PC-9 (cell line): ENCODE measurements at regions not wholly inside any gene's neighbourhood (a gene's known extent, or its start where the extent isn't known, plus 50 kb on each side); places are given as distances from the start of the nearest gene placed in this dataset.

ENCODE experiments used
- BruUV-seq: library from RNA; stranded (reverse); fragments of 400-500 nt; replicated peaks from 2 replicates; lab custom pipeline; 2021; lab: Mats Ljungman, UMichigan
- CTCF ChIA-PET: fragments of 300-600 bp; sonication (Branson Sonifier 250); formaldehyde crosslinking; loops from one replicate; lab custom pipeline; 2022; ENCODE audit warnings: antibody characterized with exemption; lab: Charles Lee
- POLR2A ChIA-PET: fragments of 300-600 bp; sonication (Branson Sonifier 250); formaldehyde crosslinking; loops from one replicate; lab custom pipeline; 2022; ENCODE audit warnings: antibody characterized with exemption; ENCODE audit not compliant: unreplicated experiment; lab: Charles Lee
- DNase-seq, 2 experiments: peaks; one replicate each; pipeline versions ENCODE4 v3.0.0 to v3.0.0-alpha.2; 2015 to 2022; ENCODE audit warnings: mixed read lengths in 1 of 2
- H2AFZ ChIP-seq: fragments of 200-600 bp; sonication (generic); 2 replicates; pipeline ENCODE4 v1.8.1; 2017; ENCODE audit warnings: antibody characterized with exemption
- H3F3A ChIP-seq: fragments of 200-600 bp; sonication (generic); 2 replicates; pipeline ENCODE4 v1.8.1; 2017; ENCODE audit warnings: antibody characterized with exemption, mild to moderate bottlenecking, low read depth; ENCODE audit not compliant: insufficient read depth
- H3K27ac ChIP-seq: fragments of 200-600 bp; sonication (generic); 2 replicates; pipeline ENCODE4 v1.6.1; 2016; ENCODE audit warnings: mixed run types
- H3K27me3 ChIP-seq: fragments of 200-600 bp; sonication (generic); 2 replicates; pipeline ENCODE4 v1.6.1; 2016; ENCODE audit warnings: low read depth, mixed run types; ENCODE audit not compliant: insufficient read depth
- H3K36me3 ChIP-seq: fragments of 200-600 bp; sonication (generic); 2 replicates; pipeline ENCODE4 v1.6.1; 2016; ENCODE audit warnings: low read depth, mixed run types
- H3K4me1 ChIP-seq: fragments of 200-600 bp; sonication (generic); replicated peaks from 2 replicates; pipeline ENCODE4 v1.6.1; 2016; ENCODE audit warnings: mixed run types; ENCODE audit not compliant: insufficient read depth
- H3K4me2 ChIP-seq: fragments of 200-600 bp; sonication (generic); 2 replicates; pipeline ENCODE4 v1.6.1; 2017; ENCODE audit warnings: mixed run types
- H3K4me3 ChIP-seq: fragments of 200-600 bp; sonication (generic); 2 replicates; pipeline ENCODE4 v1.6.1; 2016; ENCODE audit warnings: mixed run types
- H3K79me2 ChIP-seq: fragments of 200-600 bp; sonication (generic); 2 replicates; pipeline ENCODE4 v1.6.1; 2017; ENCODE audit warnings: low read depth, mixed run types
- H3K9me2 ChIP-seq: fragments of 200-600 bp; sonication (generic); 2 replicates; pipeline ENCODE4 v1.8.1; 2017; ENCODE audit warnings: mild to moderate bottlenecking; ENCODE audit not compliant: insufficient read depth
- H3K9me3 ChIP-seq: fragments of 200-600 bp; sonication (generic); 2 replicates; pipeline ENCODE4 v1.8.1; 2016; ENCODE audit warnings: low read depth; ENCODE audit not compliant: insufficient read depth
- H4K20me1 ChIP-seq: fragments of 200-600 bp; sonication (generic); 2 replicates; pipeline ENCODE4 v1.8.1; 2017; ENCODE audit not compliant: insufficient read depth
- CTCF ChIP-seq: fragments of 200-600 bp; sonication (generic); conservative IDR thresholded peaks from 2 replicates; pipeline ENCODE4 v1.6.1; 2017; ENCODE audit warnings: mixed run types, antibody characterized with exemption, mild to moderate bottlenecking, moderate library complexity
- EZH2 ChIP-seq: fragments of 200-600 bp; sonication (generic); IDR thresholded peaks from 2 replicates; pipeline ENCODE4 v1.8.0; 2017; ENCODE audit warnings: antibody characterized with exemption, low read depth
- intact Hi-C: fragments of 100-400 bp; cut with micrococcal nuclease; formaldehyde crosslinking; loops from one replicate; pipeline ENCODE4 v1.10.0; 2022; ENCODE audit not compliant: unreplicated experiment

GRCh38 chr9:79140751-79141150, 431.0 kb upstream of the TLE4 start:
- Histone ChIP-seq H3K4me1 (no peaks in the 10 kb centered on the region), H3F3A (no peaks in the 10 kb centered on the region), H3K27me3 (no peaks in the 10 kb centered on the region), H3K36me3 (no peaks in the 10 kb centered on the region), H3K27ac (no peak overlapping the region), H3K9me3 (no peaks in the 10 kb centered on the region), H2AFZ (no peak overlapping the region), H3K4me3 (no peak overlapping the region), H3K79me2 (no peaks in the 10 kb centered on the region), H3K9me2 (no peaks in the 10 kb centered on the region), H4K20me1 (no peaks in the 10 kb centered on the region), H3K4me2 (no peak overlapping the region)
- BruUV-seq = no TSS peak
- POLR2A ChIA-PET = interaction anchor here (0.6 kb wide), 1 partner anchor 304 kb away, joined by 7 read pairs; no protein-coding TSS in a partner anchor
- intact Hi-C loops = no loop called here
- DNase-seq = no peak
- CTCF ChIA-PET = interaction anchor here (0.6 kb wide), 1 partner anchor 43 kb away, joined by 3 read pairs; no protein-coding TSS in a partner anchor
- TF ChIP-seq CTCF = no peak
- TF ChIP-seq EZH2 = no peak

GRCh38 chr9:79143211-79143610, 428.6 kb upstream of the TLE4 start:
- no peak for DNase-seq
- CTCF ChIA-PET = no interaction called here

GRCh38 chr9:79145442-79145841, 426.3 kb upstream of the TLE4 start:
- Histone ChIP-seq H3K27me3 (no peaks in the 10 kb centered on the region), H2AFZ (no peak overlapping the region), H3K4me3 (no peak overlapping the region), H3F3A (no peaks in the 10 kb centered on the region), H3K9me3 (no peaks in the 10 kb centered on the region), H3K27ac (no peak overlapping the region), H3K36me3 (no peaks in the 10 kb centered on the region), H3K79me2 (no peaks in the 10 kb centered on the region), H3K4me2 (no peak overlapping the region), H4K20me1 (no peaks in the 10 kb centered on the region), H3K9me2 (no peaks in the 10 kb centered on the region), H3K4me1 (no peaks in the 10 kb centered on the region)
- TF ChIP-seq EZH2 (no peak), CTCF (no peak)
- no TSS peak for BruUV-seq
- CTCF ChIA-PET = no interaction called here
- intact Hi-C loops = no loop called here
- no peak for DNase-seq
- POLR2A ChIA-PET = no interaction called here

More at GRCh38 chr9:79143211-79143610, 428.6 kb upstream of the TLE4 start:
- Histone ChIP-seq H3K9me3 (no peaks in the 10 kb centered on the region), H3K4me3 (no peak overlapping the region), H3K4me2 (no peak overlapping the region), H3K27me3 (no peaks in the 10 kb centered on the region), H3K4me1 (no peaks in the 10 kb centered on the region), H3K36me3 (no peaks in the 10 kb centered on the region), H3K9me2 (no peaks in the 10 kb centered on the region), H3K27ac (no peak overlapping the region), H4K20me1 (no peaks in the 10 kb centered on the region), H3K79me2 (no peaks in the 10 kb centered on the region), H2AFZ (no peak overlapping the region), H3F3A (no peaks in the 10 kb centered on the region)
- TF ChIP-seq CTCF (no peak), EZH2 (no peak)
- POLR2A ChIA-PET = no interaction called here
- intact Hi-C loops = no loop called here
- no TSS peak for BruUV-seq
